ENCODE measurements at regions not wholly inside any gene's neighbourhood (a gene's known extent, or its start where the extent isn't known, plus 50 kb on each side); places are given as distances from the start of the nearest gene placed in this dataset.

GRCh38 chr7:57364933-57365710 is 84.9 kb upstream of the ZNF716 start:
- DNase-seq (ENCODE audit: low read depth) = no peak

GRCh38 chr7:57367171-57367570 is 82.8 kb upstream of the ZNF716 start:
- DNase-seq (ENCODE audit: low read depth) = no peak

- no peak for DNase-seq (ENCODE audit: low read depth)
Observed at GRCh38 chr7:57370066-57370738, 79.8 kb upstream of the ZNF716 start.

- DNase-seq (ENCODE audit: low read depth) = no peak
Observed at GRCh38 chr7:57370739-57371098, 79.3 kb upstream of the ZNF716 start.

- DNase-seq (ENCODE audit: low read depth) = no peak
Observed at GRCh38 chr7:57375783-57376182, 74.2 kb upstream of the ZNF716 start.

GRCh38 chr7:57381581-57381980 is 68.4 kb upstream of the ZNF716 start:
- DNase-seq (ENCODE audit: low read depth) = no peak

- DNase-seq (ENCODE audit: low read depth) = no peak
Observed at GRCh38 chr7:57384380-57384779, 65.6 kb upstream of the ZNF716 start.

- DNase-seq (ENCODE audit: low read depth) = no peak
Observed at GRCh38 chr7:57385668-57386067, 64.3 kb upstream of the ZNF716 start.

- no peak for DNase-seq (ENCODE audit: low read depth)
Observed at GRCh38 chr7:57388761-57389160, 61.2 kb upstream of the ZNF716 start.

- DNase-seq (ENCODE audit: low read depth) = no peak
Observed at GRCh38 chr7:57398548-57398947, 51.4 kb upstream of the ZNF716 start.

GRCh38 chr7:57399251-57399940 is 50.6 kb upstream of the ZNF716 start:
- DNase-seq (ENCODE audit: low read depth) = no peak

GRCh38 chr7:57399972-57400371 is 50.0 kb upstream of the ZNF716 start:
- DNase-seq (ENCODE audit: low read depth) = no peak
